Fibroblast of skin of left quadriceps (primary cell): ENCODE measurements at regions not wholly inside any gene's neighbourhood (a gene's known extent, or its start where the extent isn't known, plus 50 kb on each side); places are given as distances from the start of the nearest gene placed in this dataset.
A peak's percentile ranks its signal among the peaks of the same experiment; 100 is the strongest.

Experiments used
- DNase-seq, 2 experiments: peaks; one replicate each; pipeline ENCODE4 v3.0.0-alpha.2; 2013; ENCODE audit warnings: low read depth in 2 of 2

GRCh38 chr4:133887723-133888122 is 313.9 kb downstream of the PABPC4L start:
- DNase-seq, result no peak

GRCh38 chr4:133869486-133869885 is 332.1 kb downstream of the PABPC4L start:
- DNase-seq, result no peak

- DNase-seq, result no peak
Measured at GRCh38 chr4:133868856-133869255, 332.7 kb downstream of the PABPC4L start.

GRCh38 chr4:133866328-133866699 is 335.3 kb downstream of the PABPC4L start:
- DNase-seq, result no peak

GRCh38 chr4:133865612-133866327 is 335.8 kb downstream of the PABPC4L start:
- DNase-seq, result peak; percentile 92 to 94

- no peak for DNase-seq
Measured at GRCh38 chr4:133863153-133863552, 338.4 kb downstream of the PABPC4L start.

- peak; percentile 28 to 32 for DNase-seq
Measured at GRCh38 chr4:133856731-133857355, 344.7 kb downstream of the PABPC4L start.

- DNase-seq, result no peak
Measured at GRCh38 chr4:133855001-133855400, 346.6 kb downstream of the PABPC4L start.

- no peak for DNase-seq
Measured at GRCh38 chr4:133839326-133839725, 362.3 kb downstream of the PABPC4L start.

- no peak for DNase-seq
Measured at GRCh38 chr4:133823177-133823576, 378.4 kb downstream of the PABPC4L start.

GRCh38 chr4:133812954-133813353 is 388.6 kb downstream of the PABPC4L start:
- DNase-seq, result no peak

GRCh38 chr4:133812236-133812635 is 389.4 kb downstream of the PABPC4L start:
- no peak for DNase-seq

- no peak for DNase-seq
Measured at GRCh38 chr4:133808151-133808550, 393.4 kb downstream of the PABPC4L start.

- DNase-seq, result no peak
Measured at GRCh38 chr4:133803341-133803740, 398.2 kb downstream of the PABPC4L start.

GRCh38 chr4:133802359-133803140 is 399.0 kb downstream of the PABPC4L start:
- DNase-seq, result peak; percentile 70 to 74

- DNase-seq, result no peak
Measured at GRCh38 chr4:133801883-133802282, 399.7 kb downstream of the PABPC4L start.

- no peak for DNase-seq
Measured at GRCh38 chr4:133800966-133801365, 400.6 kb downstream of the PABPC4L start.

- no peak for DNase-seq
Measured at GRCh38 chr4:133799717-133800315, 401.8 kb downstream of the PABPC4L start.

GRCh38 chr4:133777661-133778060 is 423.9 kb downstream of the PABPC4L start:
- no peak for DNase-seq

- DNase-seq, result no peak
Measured at GRCh38 chr4:133776961-133777360, 424.6 kb downstream of the PABPC4L start.

GRCh38 chr4:133776503-133776902 is 425.1 kb downstream of the PABPC4L start:
- DNase-seq, result no peak

- DNase-seq, result no peak
Measured at GRCh38 chr4:133775881-133776280, 425.7 kb downstream of the PABPC4L start.
